H1 (cell line): ENCODE measurements at regions not wholly inside any gene's neighbourhood (a gene's known extent, or its start where the extent isn't known, plus 50 kb on each side); places are given as distances from the start of the nearest gene placed in this dataset.

Experiments used
- ATF3 ChIP-seq: IDR thresholded peaks from 2 replicates; pipeline ENCODE4 v1.6.1; 2011; ENCODE audit warnings: low read depth, mild to moderate bottlenecking, low read length; ENCODE audit not compliant: insufficient read depth
- CHD7 ChIP-seq: fragments of 300-600 bp; sonication (generic); IDR thresholded peaks from 2 replicates; pipeline ENCODE4 v1.7.1; 2012; ENCODE audit warnings: low read length, moderate library complexity, mild to moderate bottlenecking, inconsistent platforms; ENCODE audit not compliant: insufficient replicate concordance
- FOSL1 ChIP-seq: IDR thresholded peaks from 2 replicates; pipeline ENCODE4 v1.6.1; 2011; ENCODE audit warnings: mild to moderate bottlenecking, low read depth, low read length, moderate library complexity; ENCODE audit not compliant: insufficient read depth
- SIN3A ChIP-seq, 2 experiments: IDR thresholded peaks in 1 of 2; conservative IDR thresholded peaks in 1 of 2; 2 replicates each; pipeline ENCODE4 v1.6.1; 2011 to 2012; ENCODE audit warnings: low read length in 2 of 2, improper control_type of control experiment in 1 of 2, low read depth in 1 of 2, mild to moderate bottlenecking in 1 of 2
- TF ChIP-seq, protein P1 (sequence below): IDR thresholded peaks from 2 replicates; pipeline ENCODE4 v1.6.1; 2012; ENCODE audit warnings: inconsistent platforms

GRCh38 chr10:128686630-128687278, 560.5 kb upstream of the MKI67 start (continued):
- no peak for TF ChIP-seq CHD7
- TF ChIP-seq FOSL1 = no peak
- TF ChIP-seq, protein P1, sequence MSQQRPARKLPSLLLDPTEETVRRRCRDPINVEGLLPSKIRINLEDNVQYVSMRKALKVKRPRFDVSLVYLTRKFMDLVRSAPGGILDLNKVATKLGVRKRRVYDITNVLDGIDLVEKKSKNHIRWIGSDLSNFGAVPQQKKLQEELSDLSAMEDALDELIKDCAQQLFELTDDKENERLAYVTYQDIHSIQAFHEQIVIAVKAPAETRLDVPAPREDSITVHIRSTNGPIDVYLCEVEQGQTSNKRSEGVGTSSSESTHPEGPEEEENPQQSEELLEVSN = no peak
- no peak for TF ChIP-seq ATF3
- TF ChIP-seq SIN3A (conservative IDR thresholded peaks at IDR 0.05 in 1 of 2, IDR thresholded peaks at IDR 0.05 in 1 of 2; ENCODE audit: low read depth in 1 of 2, low read length in 2 of 2) = no peak
